Spleen (tissue), 7 donors: ENCODE measurements at regions not wholly inside any gene's neighbourhood (a gene's known extent, or its start where the extent isn't known, plus 50 kb on each side); places are given as distances from the start of the nearest gene placed in this dataset.

ENCODE experiments used
- POLR2A ChIP-seq, 3 donors: fragments of 450-650 bp; IDR thresholded peaks; one replicate each; pipeline ENCODE4 v1.5.1; 2017; ENCODE audit warnings: antibody characterized with exemption in 3 of 3, mild to moderate bottlenecking in 1 of 3
- POLR2AphosphoS5 ChIP-seq, 3 donors: sonication (generic); formaldehyde crosslinking; IDR thresholded peaks; one replicate each; pipeline ENCODE4 v1.5.1; 2017; ENCODE audit warnings: antibody characterized with exemption in 3 of 3
- TF ChIP-seq, protein P1 (sequence below), 11 experiments: fragments of 200-600 bp in 7 of 11; fragments of 450-650 bp in 4 of 11; sonication (generic) in 4 of 11; IDR thresholded peaks in 8 of 11; conservative IDR thresholded peaks in 3 of 11; 1 replicate in 7 of 11; 2 replicates in 4 of 11; pipeline versions ENCODE4 v1.4.0 to v1.8.0; 2016 to 2021; ENCODE audit warnings: antibody characterized with exemption in 11 of 11, inconsistent platforms in 4 of 11, mild to moderate bottlenecking in 1 of 11
- donor health status: DM: no; HTN: no; CAD: no; lungs with moderate emphysema.
- donor health status: DM: no; HTN: no; CAD: no.
- donor health status: DM: no; HTN: no; CAD: no.

DNA sequence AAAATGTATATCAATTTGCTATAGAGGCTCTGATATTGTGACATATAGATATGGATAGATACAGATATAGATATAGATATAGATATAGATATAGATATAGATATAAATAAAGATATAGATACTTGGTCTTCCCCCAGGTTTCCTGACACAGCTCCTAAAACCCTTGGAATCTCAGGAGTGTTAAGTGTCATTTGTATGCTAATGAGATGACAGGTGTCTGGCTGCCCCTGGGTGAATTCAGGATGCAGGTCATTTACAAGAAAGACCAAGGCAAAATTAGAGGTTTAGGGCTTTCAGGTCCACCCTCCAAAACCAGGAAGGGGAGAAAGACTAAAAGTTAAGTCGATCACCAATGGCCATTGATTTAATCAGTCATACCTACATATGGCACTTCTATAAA, 1034.8 kb downstream of the PDHA2 start:
- TF ChIP-seq, protein P1, sequence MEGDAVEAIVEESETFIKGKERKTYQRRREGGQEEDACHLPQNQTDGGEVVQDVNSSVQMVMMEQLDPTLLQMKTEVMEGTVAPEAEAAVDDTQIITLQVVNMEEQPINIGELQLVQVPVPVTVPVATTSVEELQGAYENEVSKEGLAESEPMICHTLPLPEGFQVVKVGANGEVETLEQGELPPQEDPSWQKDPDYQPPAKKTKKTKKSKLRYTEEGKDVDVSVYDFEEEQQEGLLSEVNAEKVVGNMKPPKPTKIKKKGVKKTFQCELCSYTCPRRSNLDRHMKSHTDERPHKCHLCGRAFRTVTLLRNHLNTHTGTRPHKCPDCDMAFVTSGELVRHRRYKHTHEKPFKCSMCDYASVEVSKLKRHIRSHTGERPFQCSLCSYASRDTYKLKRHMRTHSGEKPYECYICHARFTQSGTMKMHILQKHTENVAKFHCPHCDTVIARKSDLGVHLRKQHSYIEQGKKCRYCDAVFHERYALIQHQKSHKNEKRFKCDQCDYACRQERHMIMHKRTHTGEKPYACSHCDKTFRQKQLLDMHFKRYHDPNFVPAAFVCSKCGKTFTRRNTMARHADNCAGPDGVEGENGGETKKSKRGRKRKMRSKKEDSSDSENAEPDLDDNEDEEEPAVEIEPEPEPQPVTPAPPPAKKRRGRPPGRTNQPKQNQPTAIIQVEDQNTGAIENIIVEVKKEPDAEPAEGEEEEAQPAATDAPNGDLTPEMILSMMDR (IDR thresholded peaks at IDR 0.05 in 8 of 11, conservative IDR thresholded peaks at IDR 0.05 in 3 of 11): no peak
- TF ChIP-seq POLR2A (IDR thresholded peaks at IDR 0.05) (no peak), POLR2AphosphoS5 (IDR thresholded peaks at IDR 0.05) (no peak)
